ENCODE measurements at regions not wholly inside any gene's neighbourhood (a gene's known extent, or its start where the extent isn't known, plus 50 kb on each side); places are given as distances from the start of the nearest gene placed in this dataset.

DNA sequence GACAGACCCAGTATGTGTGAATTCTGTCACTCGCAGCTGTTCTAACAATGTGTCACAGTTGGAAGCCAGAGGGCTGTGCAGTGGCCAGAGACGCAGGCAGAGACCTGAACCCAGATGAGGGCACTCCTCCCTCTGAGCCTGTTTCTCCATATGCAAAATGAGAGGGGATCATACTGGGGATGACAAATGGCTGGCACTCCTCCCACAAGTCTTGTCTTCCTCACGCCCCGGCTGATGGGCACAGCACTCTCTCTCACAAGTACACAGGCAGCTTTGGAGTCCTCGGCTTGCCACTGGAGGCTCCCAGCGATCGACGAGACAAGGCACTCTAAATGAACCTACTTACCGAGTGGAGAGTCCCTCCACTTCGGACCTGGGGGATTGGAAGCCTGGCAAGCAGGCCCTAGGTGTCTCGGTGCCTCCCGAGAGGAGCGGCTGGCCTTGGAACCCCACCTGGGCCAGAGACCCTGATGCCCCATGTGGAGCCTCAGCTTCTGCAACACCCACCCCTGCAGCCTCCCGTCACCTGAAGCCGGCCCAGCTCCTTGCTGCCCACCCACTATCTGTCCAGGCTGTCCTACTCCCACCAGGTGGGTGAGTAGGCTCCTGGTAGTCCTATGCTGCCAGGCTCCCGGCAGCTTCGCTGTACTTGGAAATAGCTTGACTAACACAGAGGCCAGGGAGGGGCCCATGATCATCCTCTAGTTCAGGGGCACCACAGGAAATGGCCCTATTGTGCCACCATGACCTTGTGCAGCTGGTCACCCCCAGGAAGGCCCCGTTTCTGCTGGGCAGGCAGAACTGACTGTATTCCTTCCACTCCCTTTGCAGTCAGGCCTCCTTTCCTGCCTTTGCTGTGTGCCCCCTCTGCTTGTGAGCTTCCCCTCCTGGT is 65.0 kb upstream of the IQSEC1 start:
- TF ChIP-seq, protein P1, sequence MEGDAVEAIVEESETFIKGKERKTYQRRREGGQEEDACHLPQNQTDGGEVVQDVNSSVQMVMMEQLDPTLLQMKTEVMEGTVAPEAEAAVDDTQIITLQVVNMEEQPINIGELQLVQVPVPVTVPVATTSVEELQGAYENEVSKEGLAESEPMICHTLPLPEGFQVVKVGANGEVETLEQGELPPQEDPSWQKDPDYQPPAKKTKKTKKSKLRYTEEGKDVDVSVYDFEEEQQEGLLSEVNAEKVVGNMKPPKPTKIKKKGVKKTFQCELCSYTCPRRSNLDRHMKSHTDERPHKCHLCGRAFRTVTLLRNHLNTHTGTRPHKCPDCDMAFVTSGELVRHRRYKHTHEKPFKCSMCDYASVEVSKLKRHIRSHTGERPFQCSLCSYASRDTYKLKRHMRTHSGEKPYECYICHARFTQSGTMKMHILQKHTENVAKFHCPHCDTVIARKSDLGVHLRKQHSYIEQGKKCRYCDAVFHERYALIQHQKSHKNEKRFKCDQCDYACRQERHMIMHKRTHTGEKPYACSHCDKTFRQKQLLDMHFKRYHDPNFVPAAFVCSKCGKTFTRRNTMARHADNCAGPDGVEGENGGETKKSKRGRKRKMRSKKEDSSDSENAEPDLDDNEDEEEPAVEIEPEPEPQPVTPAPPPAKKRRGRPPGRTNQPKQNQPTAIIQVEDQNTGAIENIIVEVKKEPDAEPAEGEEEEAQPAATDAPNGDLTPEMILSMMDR (IDR thresholded peaks at IDR 0.05) = no peak
- TF ChIP-seq POLR2AphosphoS5 (IDR thresholded peaks at IDR 0.05) = no peak
- no peak for TF ChIP-seq POLR2A (IDR thresholded peaks at IDR 0.05)

All from stomach (tissue), 4 donors.